ENCODE measurements at regions not wholly inside any gene's neighbourhood (a gene's known extent, or its start where the extent isn't known, plus 50 kb on each side); places are given as distances from the start of the nearest gene placed in this dataset.

GRCh38 chr1:177656598-177656997 lies 313.3 kb downstream of the SEC16B start:
- Histone ChIP-seq H3K27me3 (ENCODE audit: control insufficient read depth, insufficient read depth, low read length) (no peaks in the 10 kb centered on the region), H3K36me3 (ENCODE audit: control insufficient read depth, insufficient read depth, low read length) (no peaks in the 10 kb centered on the region), H3K4me3 (ENCODE audit: low read depth, low read length) (no peak overlapping the region)
- CTCF ChIA-PET: no interaction called here
- POLR2A ChIA-PET: no interaction called here
- DNase-seq (ENCODE audit: low read depth): no peak
- TF ChIP-seq, protein P1, sequence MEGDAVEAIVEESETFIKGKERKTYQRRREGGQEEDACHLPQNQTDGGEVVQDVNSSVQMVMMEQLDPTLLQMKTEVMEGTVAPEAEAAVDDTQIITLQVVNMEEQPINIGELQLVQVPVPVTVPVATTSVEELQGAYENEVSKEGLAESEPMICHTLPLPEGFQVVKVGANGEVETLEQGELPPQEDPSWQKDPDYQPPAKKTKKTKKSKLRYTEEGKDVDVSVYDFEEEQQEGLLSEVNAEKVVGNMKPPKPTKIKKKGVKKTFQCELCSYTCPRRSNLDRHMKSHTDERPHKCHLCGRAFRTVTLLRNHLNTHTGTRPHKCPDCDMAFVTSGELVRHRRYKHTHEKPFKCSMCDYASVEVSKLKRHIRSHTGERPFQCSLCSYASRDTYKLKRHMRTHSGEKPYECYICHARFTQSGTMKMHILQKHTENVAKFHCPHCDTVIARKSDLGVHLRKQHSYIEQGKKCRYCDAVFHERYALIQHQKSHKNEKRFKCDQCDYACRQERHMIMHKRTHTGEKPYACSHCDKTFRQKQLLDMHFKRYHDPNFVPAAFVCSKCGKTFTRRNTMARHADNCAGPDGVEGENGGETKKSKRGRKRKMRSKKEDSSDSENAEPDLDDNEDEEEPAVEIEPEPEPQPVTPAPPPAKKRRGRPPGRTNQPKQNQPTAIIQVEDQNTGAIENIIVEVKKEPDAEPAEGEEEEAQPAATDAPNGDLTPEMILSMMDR (IDR thresholded peaks at IDR 0.05; ENCODE audit: insufficient read depth, low read depth, low read length): no peak

DNA sequence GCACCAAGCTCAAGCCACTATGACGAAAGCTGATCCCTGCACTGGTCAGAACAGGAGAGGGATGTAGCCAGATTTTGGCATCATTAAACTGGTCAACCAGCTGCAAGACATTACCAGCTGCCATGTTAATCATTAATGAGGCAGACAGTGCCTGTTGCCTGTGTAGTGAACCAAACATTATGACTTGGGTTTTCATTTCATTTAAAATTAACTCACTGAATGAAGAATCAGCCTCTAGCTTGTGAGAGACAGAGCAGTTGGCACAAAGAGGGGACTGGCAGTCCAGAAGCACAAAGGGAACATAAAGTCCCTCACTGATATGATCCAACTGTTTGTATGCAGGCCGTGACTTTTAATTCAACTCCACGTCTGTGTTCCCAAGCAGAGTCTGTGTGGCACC lies 318.9 kb downstream of the SEC16B start:
- POLR2A ChIA-PET: no interaction called here
- TF ChIP-seq, protein P1 (IDR thresholded peaks at IDR 0.05; ENCODE audit: insufficient read depth, low read depth, low read length): no peak
- CTCF ChIA-PET: interaction anchor here (0.8 kb wide), 1 partner anchor 295 kb away, joined by 3 read pairs; no protein-coding TSS in a partner anchor
- Histone ChIP-seq H3K4me3 (ENCODE audit: low read depth, low read length) (no peak overlapping the region), H3K27me3 (ENCODE audit: control insufficient read depth, insufficient read depth, low read length) (no peaks in the 10 kb centered on the region), H3K36me3 (ENCODE audit: control insufficient read depth, insufficient read depth, low read length) (no peaks in the 10 kb centered on the region)
- no peak for DNase-seq (ENCODE audit: low read depth)

DNA sequence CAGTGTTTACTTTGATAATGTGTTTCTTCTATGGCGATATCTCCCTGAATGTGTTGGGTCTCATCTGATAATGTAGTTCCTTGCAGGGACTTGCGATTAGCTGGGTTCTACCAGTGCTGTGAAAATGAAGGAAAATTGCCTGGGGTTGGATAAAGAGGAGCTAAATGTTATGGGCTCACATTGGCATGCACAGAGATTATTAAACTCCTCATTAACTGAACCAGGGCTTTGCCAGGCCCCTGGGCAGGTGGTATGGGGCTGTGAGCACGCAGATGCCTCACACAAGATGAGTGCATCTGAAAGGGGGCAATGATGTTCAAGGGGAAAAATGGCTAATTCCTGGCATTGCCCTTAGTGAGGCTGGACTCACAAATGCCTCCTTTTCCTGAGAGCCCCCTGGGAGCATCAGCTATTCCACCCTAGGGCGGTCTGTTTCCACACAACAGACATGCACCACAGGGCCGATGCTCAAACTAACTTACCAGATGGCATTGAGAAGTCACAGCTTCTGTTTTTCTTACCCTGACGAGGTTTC lies 321.1 kb downstream of the SEC16B start:
- no peak for DNase-seq (ENCODE audit: low read depth)
- Histone ChIP-seq H3K4me3 (ENCODE audit: low read depth, low read length) (no peak overlapping the region), H3K36me3 (ENCODE audit: control insufficient read depth, insufficient read depth, low read length) (no peaks in the 10 kb centered on the region), H3K27me3 (ENCODE audit: control insufficient read depth, insufficient read depth, low read length) (no peaks in the 10 kb centered on the region)
- TF ChIP-seq, protein P1 (IDR thresholded peaks at IDR 0.05; ENCODE audit: insufficient read depth, low read depth, low read length): no peak
- ChIA-PET CTCF (no interaction called here), POLR2A (no interaction called here)

DNA sequence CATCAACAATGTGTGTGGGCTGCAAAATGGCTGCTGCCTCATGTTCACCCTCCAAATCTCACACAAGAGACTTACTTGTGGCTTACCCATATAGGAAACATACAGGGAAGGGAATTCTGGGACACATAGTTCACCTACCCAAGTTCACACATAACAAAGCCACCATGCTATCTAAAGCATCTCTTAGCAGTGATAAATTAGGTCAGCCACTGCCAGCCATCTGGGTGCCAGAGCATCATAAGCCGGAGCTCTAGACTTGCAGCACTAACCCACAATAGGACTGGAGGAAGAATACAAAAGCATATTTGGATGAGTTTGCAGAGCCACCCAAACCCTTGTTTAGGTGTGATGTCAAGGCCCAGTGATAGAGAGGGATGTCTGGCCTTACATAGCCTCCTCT lies 321.7 kb downstream of the SEC16B start:
- DNase-seq (ENCODE audit: low read depth): no peak
- TF ChIP-seq, protein P1 (IDR thresholded peaks at IDR 0.05; ENCODE audit: insufficient read depth, low read depth, low read length): no peak
- H3K36me3 ChIP-seq (ENCODE audit: control insufficient read depth, insufficient read depth, low read length): no peaks in the 10 kb centered on the region
- ChIA-PET CTCF (no interaction called here), POLR2A (no interaction called here)
- H3K27me3 ChIP-seq (ENCODE audit: control insufficient read depth, insufficient read depth, low read length): no peaks in the 10 kb centered on the region
- no peak overlapping the region for H3K4me3 ChIP-seq (ENCODE audit: low read depth, low read length)

DNA sequence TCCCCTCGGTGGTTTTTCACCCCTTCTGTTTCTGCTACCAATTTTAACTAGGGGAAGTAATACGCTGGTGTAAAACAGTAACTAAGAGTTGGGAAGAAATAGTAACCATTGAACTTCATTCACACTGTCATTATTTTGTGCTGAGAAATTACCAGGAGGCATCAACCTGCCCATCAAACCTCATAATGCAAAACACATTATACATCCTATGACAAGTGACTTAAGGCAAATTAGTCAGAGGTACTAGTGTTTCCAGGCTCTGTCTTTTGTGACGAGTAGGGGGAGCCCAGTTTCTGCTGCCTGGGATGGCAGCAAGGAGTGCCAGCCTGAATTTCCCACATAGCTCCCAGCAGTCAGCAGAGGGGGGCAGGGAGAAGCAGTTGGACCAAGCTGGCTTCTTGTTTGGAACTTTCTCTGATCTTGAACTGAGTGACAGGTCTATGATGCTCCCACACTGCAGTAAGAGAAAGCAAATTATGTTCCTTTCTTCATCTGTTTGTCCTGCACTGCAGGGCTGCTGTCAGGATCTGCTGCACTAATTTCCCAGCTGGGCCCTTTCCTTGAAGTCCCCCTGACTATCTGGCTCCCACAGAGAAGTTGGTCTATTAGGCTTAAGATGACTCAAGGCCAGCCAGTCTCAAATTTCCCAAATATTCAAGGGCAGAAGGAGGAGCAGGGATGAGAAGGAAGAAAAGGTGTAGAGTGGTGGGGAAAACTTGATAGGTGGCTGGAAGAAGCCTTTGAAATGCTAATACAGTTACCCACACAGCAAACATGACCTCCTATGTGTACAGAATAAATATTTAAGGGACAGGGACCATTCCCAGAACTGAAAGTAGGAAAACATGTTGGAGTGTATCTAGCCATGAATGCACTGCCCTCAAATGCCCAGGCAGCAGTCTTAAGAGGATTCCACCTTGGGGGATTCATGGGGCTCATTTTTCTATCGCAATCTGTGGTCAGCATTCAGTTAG lies 322.8 kb downstream of the SEC16B start:
- CTCF ChIA-PET: no interaction called here
- Histone ChIP-seq H3K36me3 (ENCODE audit: control insufficient read depth, insufficient read depth, low read length) (no peaks in the 10 kb centered on the region), H3K4me3 (ENCODE audit: low read depth, low read length) (no peak overlapping the region), H3K27me3 (ENCODE audit: control insufficient read depth, insufficient read depth, low read length) (no peaks in the 10 kb centered on the region)
- POLR2A ChIA-PET: no interaction called here
- TF ChIP-seq, protein P1 (IDR thresholded peaks at IDR 0.05; ENCODE audit: insufficient read depth, low read depth, low read length): no peak
- DNase-seq (ENCODE audit: low read depth): no peak
